Activated CD8-positive, alpha-beta T cell treated with anti-CD3 and anti-CD28 coated beads for 36 hours (primary cell): ENCODE measurements at regions not wholly inside any gene's neighbourhood (a gene's known extent, or its start where the extent isn't known, plus 50 kb on each side); places are given as distances from the start of the nearest gene placed in this dataset.
"Not testable (repeated sequence)": the region's sequence is repeated elsewhere in the genome, so short reads cannot be mapped to it uniquely, and the experiment has no call there.

ENCODE experiments used
- ATAC-seq: fragments of 200-7000 bp; cut with Tn5 transposase; one replicate; pipeline ENCODE4 v1.10.0; 2021; ENCODE audit warnings: mild to moderate bottlenecking, moderate library complexity
- CTCF ChIA-PET: fragments of 350-600 bp; sonication (Branson Sonifier 250); formaldehyde crosslinking; loops from one replicate; lab custom pipeline; 2021; ENCODE audit warnings: antibody characterized with exemption; lab: Charles Lee
- POLR2A ChIA-PET: fragments of 350-600 bp; sonication (Branson Sonifier 250); formaldehyde crosslinking; loops from one replicate; lab custom pipeline; 2021; ENCODE audit warnings: antibody characterized with exemption; lab: Charles Lee
- DNase-seq: peaks from one replicate; pipeline ENCODE4 v3.0.0-alpha.2; 2020
- H3K27ac Mint-ChIP-seq: one replicate; pipeline ENCODE4 v1.8.0; 2021; ENCODE audit warnings: mild to moderate bottlenecking, mixed read lengths
- H3K27me3 Mint-ChIP-seq: one replicate; pipeline ENCODE4 v1.8.0; 2021; ENCODE audit warnings: mixed read lengths
- H3K36me3 Mint-ChIP-seq: one replicate; pipeline ENCODE4 v1.8.0; 2021; ENCODE audit warnings: low read depth, mixed read lengths
- H3K4me1 Mint-ChIP-seq: one replicate; pipeline ENCODE4 v1.8.0; 2021; ENCODE audit warnings: low read depth, mixed read lengths
- H3K4me3 Mint-ChIP-seq: one replicate; pipeline ENCODE4 v1.8.0; 2021; ENCODE audit warnings: mild to moderate bottlenecking, moderate library complexity, mixed read lengths
- H3K9me3 Mint-ChIP-seq: one replicate; pipeline ENCODE4 v1.8.0; 2021; ENCODE audit warnings: mixed read lengths
- CTCF ChIP-seq: fragments of 200-600 bp; IDR thresholded peaks from one replicate; pipeline ENCODE4 v1.8.0; 2022; ENCODE audit warnings: antibody characterized with exemption, mild to moderate bottlenecking
- intact Hi-C: fragments of 100-400 bp; cut with micrococcal nuclease; formaldehyde crosslinking; loops from one replicate; pipeline ENCODE4 v1.10.0; 2022

GRCh38 chr2:184314829-184315228 is 283.5 kb upstream of the ZNF804A start:
- no peaks in the 10 kb centered on the region for H3K4me1 Mint-ChIP-seq

GRCh38 chr2:184316921-184317320 is 281.4 kb upstream of the ZNF804A start:
- no peak overlapping the region for H3K27ac Mint-ChIP-seq
- no peak overlapping the region for H3K4me3 Mint-ChIP-seq
- ATAC-seq, result no peak
- no peak for DNase-seq
- ChIA-PET POLR2A (no interaction called here), CTCF (no interaction called here)
- H3K9me3 Mint-ChIP-seq, result peaks cover 3% of the 10 kb centered on the region
- H3K36me3 Mint-ChIP-seq, result no peaks in the 10 kb centered on the region
- intact Hi-C loops, result no loop called here
- H3K4me1 Mint-ChIP-seq, result no peaks in the 10 kb centered on the region
- TF ChIP-seq CTCF, result no peak
- H3K27me3 Mint-ChIP-seq, result no peaks in the 10 kb centered on the region

More at GRCh38 chr2:184314829-184315228, 283.5 kb upstream of the ZNF804A start:
- CTCF ChIA-PET, result no interaction called here
- no peak for TF ChIP-seq CTCF
- Mint-ChIP-seq H3K27ac (no peak overlapping the region), H3K9me3 (peaks cover 1% of the 10 kb centered on the region), H3K4me3 (no peak overlapping the region), H3K36me3 (no peaks in the 10 kb centered on the region), H3K27me3 (no peaks in the 10 kb centered on the region)
- intact Hi-C loops, result no loop called here
- ATAC-seq, result no peak
- POLR2A ChIA-PET, result no interaction called here
- DNase-seq, result no peak

- H3K27ac Mint-ChIP-seq, result no peak overlapping the region
- H3K4me3 Mint-ChIP-seq, result no peak overlapping the region
- no peak for TF ChIP-seq CTCF
- H3K4me1 Mint-ChIP-seq, result no peaks in the 10 kb centered on the region
- intact Hi-C loops, result no loop called here
- no peaks in the 10 kb centered on the region for H3K36me3 Mint-ChIP-seq
- H3K27me3 Mint-ChIP-seq, result no peaks in the 10 kb centered on the region
- peaks cover 2% of the 10 kb centered on the region for H3K9me3 Mint-ChIP-seq
- DNase-seq (no peak), ATAC-seq (no peak)
- CTCF ChIA-PET, result no interaction called here
- POLR2A ChIA-PET, result no interaction called here
Observed at GRCh38 chr2:184322615-184323014, 275.7 kb upstream of the ZNF804A start.

- no peak overlapping the region for H3K4me3 Mint-ChIP-seq
- POLR2A ChIA-PET, result no interaction called here
- CTCF ChIA-PET, result no interaction called here
- no peak for DNase-seq
- no peaks in the 10 kb centered on the region for H3K4me1 Mint-ChIP-seq
- H3K27ac Mint-ChIP-seq, result no peak overlapping the region
- H3K9me3 Mint-ChIP-seq, result peaks cover 2% of the 10 kb centered on the region
- ATAC-seq, result no peak
- H3K27me3 Mint-ChIP-seq, result no peaks in the 10 kb centered on the region
- intact Hi-C loops, result no loop called here
- H3K36me3 Mint-ChIP-seq, result no peaks in the 10 kb centered on the region
- TF ChIP-seq CTCF, result no peak
Observed at GRCh38 chr2:184326066-184326465, 272.3 kb upstream of the ZNF804A start.

- ATAC-seq, H3K36me3 Mint-ChIP-seq, POLR2A ChIA-PET, H3K4me3 Mint-ChIP-seq, intact Hi-C loops, H3K27ac Mint-ChIP-seq, DNase-seq, H3K9me3 Mint-ChIP-seq, CTCF ChIA-PET, H3K27me3 Mint-ChIP-seq, H3K4me1 Mint-ChIP-seq: not testable (repeated sequence)
Observed at GRCh38 chr2:184327805-184328204, 270.5 kb upstream of the ZNF804A start.

- H3K4me1 Mint-ChIP-seq, H3K9me3 Mint-ChIP-seq, intact Hi-C loops: not testable (repeated sequence)
Observed at GRCh38 chr2:184330561-184330960, 267.8 kb upstream of the ZNF804A start.

More at GRCh38 chr2:184330561-184330960, 267.8 kb upstream of the ZNF804A start:
- POLR2A ChIA-PET, H3K27ac Mint-ChIP-seq, H3K27me3 Mint-ChIP-seq, H3K4me3 Mint-ChIP-seq, ATAC-seq, H3K36me3 Mint-ChIP-seq, DNase-seq, CTCF ChIA-PET: not testable (repeated sequence)
